ENCODE measurements at regions not wholly inside any gene's neighbourhood (a gene's known extent, or its start where the extent isn't known, plus 50 kb on each side); places are given as distances from the start of the nearest gene placed in this dataset.

GRCh38 chr5:61737301-61737963 lies 405.4 kb downstream of the ZSWIM6 start:
- TF ChIP-seq SNAI2 (CRISPR knock-in tag; IDR thresholded peaks at IDR 0.05) (no peak), ZNF70 (CRISPR knock-in tag; IDR thresholded peaks at IDR 0.05) (no peak), ZNF8 (CRISPR knock-in tag; IDR thresholded peaks at IDR 0.05) (no peak), ZNF565 (CRISPR knock-in tag; conservative IDR thresholded peaks at IDR 0.05; ENCODE audit: low read depth) (no peak), POU6F1 (CRISPR knock-in tag; IDR thresholded peaks at IDR 0.05; ENCODE audit: borderline replicate concordance, low read depth) (no peak), ESRRG (CRISPR knock-in tag; IDR thresholded peaks at IDR 0.05) (no peak), TSHZ2 (CRISPR knock-in tag; IDR thresholded peaks at IDR 0.05) (no peak), PATZ1 (CRISPR knock-in tag; IDR thresholded peaks at IDR 0.05; ENCODE audit: borderline replicate concordance) (no peak), RARB (CRISPR knock-in tag; IDR thresholded peaks at IDR 0.05) (no peak), TOX (CRISPR knock-in tag; IDR thresholded peaks at IDR 0.05; ENCODE audit: borderline replicate concordance) (no peak), GLIS3 (CRISPR knock-in tag; IDR thresholded peaks at IDR 0.05) (no peak), BACH2 (CRISPR knock-in tag; IDR thresholded peaks at IDR 0.05; ENCODE audit: borderline replicate concordance) (no peak), PPARA (CRISPR knock-in tag; IDR thresholded peaks at IDR 0.05; ENCODE audit: borderline replicate concordance) (no peak), ZFP30 (CRISPR knock-in tag; IDR thresholded peaks at IDR 0.05) (no peak), ISL1 (CRISPR knock-in tag; IDR thresholded peaks at IDR 0.05) (no peak), ZC3H10 (CRISPR knock-in tag; IDR thresholded peaks at IDR 0.05) (no peak), CSDC2 (CRISPR knock-in tag; IDR thresholded peaks at IDR 0.05) (no peak)
- ATAC-seq: no peak

GRCh38 chr5:61737964-61738340 lies 405.9 kb downstream of the ZSWIM6 start:
- TF ChIP-seq ARNTL (CRISPR knock-in tag; IDR thresholded peaks at IDR 0.05; ENCODE audit: borderline replicate concordance, low read depth) (no peak), TCF4 (CRISPR knock-in tag; IDR thresholded peaks at IDR 0.05; ENCODE audit: borderline replicate concordance) (no peak)
- no peak for ATAC-seq

GRCh38 chr5:61738446-61738845 lies 406.4 kb downstream of the ZSWIM6 start:
- ATAC-seq: no peak
- TF ChIP-seq TSHZ2 (CRISPR knock-in tag; IDR thresholded peaks at IDR 0.05): no peak
- no peak for TF ChIP-seq ESRRG (CRISPR knock-in tag; IDR thresholded peaks at IDR 0.05)
- TF ChIP-seq ISL1 (CRISPR knock-in tag; IDR thresholded peaks at IDR 0.05): no peak
